Activated naive CD4-positive, alpha-beta T cell (primary cell): ENCODE measurements at regions not wholly inside any gene's neighbourhood (a gene's known extent, or its start where the extent isn't known, plus 50 kb on each side); places are given as distances from the start of the nearest gene placed in this dataset.

Source experiments
- DNase-seq, 4 experiments: peaks; one replicate each; lab custom pipeline; 2025; lab: John Stamatoyannopoulos, UW

GRCh38 chr14:104291123-104292000 is 153.0 kb downstream of the KIF26A start:
- DNase-seq: no peak

- DNase-seq: no peak
Measured at GRCh38 chr14:104292084-104292970, 153.9 kb downstream of the KIF26A start.

GRCh38 chr14:104293231-104293841 is 154.9 kb downstream of the KIF26A start:
- DNase-seq: no peak

GRCh38 chr14:104293851-104294627 is 155.7 kb downstream of the KIF26A start:
- no peak for DNase-seq

- DNase-seq: no peak
Measured at GRCh38 chr14:104294628-104294982, 156.2 kb downstream of the KIF26A start.

- no peak for DNase-seq
Measured at GRCh38 chr14:104294983-104295680, 156.7 kb downstream of the KIF26A start.

- DNase-seq: no peak
Measured at GRCh38 chr14:104295681-104296387, 157.4 kb downstream of the KIF26A start.

GRCh38 chr14:104296388-104297312 is 158.3 kb downstream of the KIF26A start:
- DNase-seq: no peak

- DNase-seq: no peak
Measured at GRCh38 chr14:104297313-104297704, 158.9 kb downstream of the KIF26A start.

- no peak for DNase-seq
Measured at GRCh38 chr14:104297721-104298401, 159.5 kb downstream of the KIF26A start.

GRCh38 chr14:104298458-104298857 is 160.1 kb downstream of the KIF26A start:
- DNase-seq: no peak

GRCh38 chr14:104299993-104300761 is 161.8 kb downstream of the KIF26A start:
- DNase-seq: no peak

GRCh38 chr14:104301731-104302460 is 163.5 kb downstream of the KIF26A start:
- no peak for DNase-seq

GRCh38 chr14:104302794-104303405 is 164.5 kb downstream of the KIF26A start:
- DNase-seq: no peak

- DNase-seq: no peak
Measured at GRCh38 chr14:104303705-104304425, 165.5 kb downstream of the KIF26A start.
